HCT116 (cell line): ENCODE measurements at regions not wholly inside any gene's neighbourhood (a gene's known extent, or its start where the extent isn't known, plus 50 kb on each side); places are given as distances from the start of the nearest gene placed in this dataset.

Source experiments
- EZH2 ChIP-seq: fragments of 200-600 bp; sonication (generic); IDR thresholded peaks from 2 replicates; pipeline ENCODE4 v1.6.1; 2017; ENCODE audit warnings: antibody characterized with exemption, mixed run types
- EZH2phosphoT487 ChIP-seq: fragments of 200-600 bp; IDR thresholded peaks from 2 replicates; pipeline ENCODE4 v1.6.1; 2018; ENCODE audit warnings: antibody characterized with exemption, borderline replicate concordance
- JUND ChIP-seq: IDR thresholded peaks from 2 replicates; pipeline ENCODE4 v1.6.1; 2012
- POLR2A ChIP-seq: IDR thresholded peaks from 2 replicates; pipeline ENCODE4 v1.7.0; 2011; ENCODE audit warnings: borderline replicate concordance; ENCODE audit not compliant: insufficient read depth, insufficient read length; ENCODE audit errors: extremely low read depth
- RAD21 ChIP-seq: IDR thresholded peaks from 2 replicates; pipeline ENCODE4 v1.6.1; 2012; ENCODE audit warnings: low read depth, mild to moderate bottlenecking
- TCF7L2 ChIP-seq: IDR thresholded peaks from 2 replicates; pipeline ENCODE4 v1.7.0; 2011; ENCODE audit warnings: borderline replicate concordance, inconsistent platforms; ENCODE audit not compliant: insufficient read depth, insufficient read length; ENCODE audit errors: extremely low read depth
- TF ChIP-seq, protein P1 (sequence below), 3 experiments: fragments of 200-600 bp in 1 of 3; sonication (generic) in 1 of 3; IDR thresholded peaks in 2 of 3; conservative IDR thresholded peaks in 1 of 3; 2 replicates each; pipeline ENCODE4 v1.5.1; 2012 to 2017; ENCODE audit warnings: low read depth in 2 of 3, low read length in 2 of 3, antibody characterized with exemption in 1 of 3, borderline replicate concordance in 1 of 3, control low read depth in 1 of 3, mild to moderate bottlenecking in 1 of 3, mixed read lengths in 1 of 3, mixed run types in 1 of 3, moderate library complexity in 1 of 3; ENCODE audit not compliant: insufficient read depth in 1 of 3
- TF ChIP-seq, protein P2 (sequence below): IDR thresholded peaks from 2 replicates; pipeline ENCODE4 v1.6.1; 2012
- TF ChIP-seq, protein P3 (sequence below): IDR thresholded peaks from 2 replicates; pipeline ENCODE4 v1.6.1; 2012; ENCODE audit warnings: low read depth

GRCh38 chr16:80163339-80163738 lies 377.5 kb upstream of the DYNLRB2 start:
- TF ChIP-seq POLR2A: no peak
- TF ChIP-seq, protein P1, sequence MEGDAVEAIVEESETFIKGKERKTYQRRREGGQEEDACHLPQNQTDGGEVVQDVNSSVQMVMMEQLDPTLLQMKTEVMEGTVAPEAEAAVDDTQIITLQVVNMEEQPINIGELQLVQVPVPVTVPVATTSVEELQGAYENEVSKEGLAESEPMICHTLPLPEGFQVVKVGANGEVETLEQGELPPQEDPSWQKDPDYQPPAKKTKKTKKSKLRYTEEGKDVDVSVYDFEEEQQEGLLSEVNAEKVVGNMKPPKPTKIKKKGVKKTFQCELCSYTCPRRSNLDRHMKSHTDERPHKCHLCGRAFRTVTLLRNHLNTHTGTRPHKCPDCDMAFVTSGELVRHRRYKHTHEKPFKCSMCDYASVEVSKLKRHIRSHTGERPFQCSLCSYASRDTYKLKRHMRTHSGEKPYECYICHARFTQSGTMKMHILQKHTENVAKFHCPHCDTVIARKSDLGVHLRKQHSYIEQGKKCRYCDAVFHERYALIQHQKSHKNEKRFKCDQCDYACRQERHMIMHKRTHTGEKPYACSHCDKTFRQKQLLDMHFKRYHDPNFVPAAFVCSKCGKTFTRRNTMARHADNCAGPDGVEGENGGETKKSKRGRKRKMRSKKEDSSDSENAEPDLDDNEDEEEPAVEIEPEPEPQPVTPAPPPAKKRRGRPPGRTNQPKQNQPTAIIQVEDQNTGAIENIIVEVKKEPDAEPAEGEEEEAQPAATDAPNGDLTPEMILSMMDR (IDR thresholded peaks at IDR 0.05 in 2 of 3, conservative IDR thresholded peaks at IDR 0.05 in 1 of 3; ENCODE audit: borderline replicate concordance in 1 of 3, insufficient read depth in 1 of 3, low read depth in 2 of 3, low read length in 2 of 3): no peak
- TF ChIP-seq TCF7L2: no peak
- TF ChIP-seq RAD21: no peak
- TF ChIP-seq, protein P2, sequence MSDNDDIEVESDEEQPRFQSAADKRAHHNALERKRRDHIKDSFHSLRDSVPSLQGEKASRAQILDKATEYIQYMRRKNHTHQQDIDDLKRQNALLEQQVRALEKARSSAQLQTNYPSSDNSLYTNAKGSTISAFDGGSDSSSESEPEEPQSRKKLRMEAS: no peak
- TF ChIP-seq EZH2: no peak
- TF ChIP-seq EZH2phosphoT487: no peak
- TF ChIP-seq, protein P3, sequence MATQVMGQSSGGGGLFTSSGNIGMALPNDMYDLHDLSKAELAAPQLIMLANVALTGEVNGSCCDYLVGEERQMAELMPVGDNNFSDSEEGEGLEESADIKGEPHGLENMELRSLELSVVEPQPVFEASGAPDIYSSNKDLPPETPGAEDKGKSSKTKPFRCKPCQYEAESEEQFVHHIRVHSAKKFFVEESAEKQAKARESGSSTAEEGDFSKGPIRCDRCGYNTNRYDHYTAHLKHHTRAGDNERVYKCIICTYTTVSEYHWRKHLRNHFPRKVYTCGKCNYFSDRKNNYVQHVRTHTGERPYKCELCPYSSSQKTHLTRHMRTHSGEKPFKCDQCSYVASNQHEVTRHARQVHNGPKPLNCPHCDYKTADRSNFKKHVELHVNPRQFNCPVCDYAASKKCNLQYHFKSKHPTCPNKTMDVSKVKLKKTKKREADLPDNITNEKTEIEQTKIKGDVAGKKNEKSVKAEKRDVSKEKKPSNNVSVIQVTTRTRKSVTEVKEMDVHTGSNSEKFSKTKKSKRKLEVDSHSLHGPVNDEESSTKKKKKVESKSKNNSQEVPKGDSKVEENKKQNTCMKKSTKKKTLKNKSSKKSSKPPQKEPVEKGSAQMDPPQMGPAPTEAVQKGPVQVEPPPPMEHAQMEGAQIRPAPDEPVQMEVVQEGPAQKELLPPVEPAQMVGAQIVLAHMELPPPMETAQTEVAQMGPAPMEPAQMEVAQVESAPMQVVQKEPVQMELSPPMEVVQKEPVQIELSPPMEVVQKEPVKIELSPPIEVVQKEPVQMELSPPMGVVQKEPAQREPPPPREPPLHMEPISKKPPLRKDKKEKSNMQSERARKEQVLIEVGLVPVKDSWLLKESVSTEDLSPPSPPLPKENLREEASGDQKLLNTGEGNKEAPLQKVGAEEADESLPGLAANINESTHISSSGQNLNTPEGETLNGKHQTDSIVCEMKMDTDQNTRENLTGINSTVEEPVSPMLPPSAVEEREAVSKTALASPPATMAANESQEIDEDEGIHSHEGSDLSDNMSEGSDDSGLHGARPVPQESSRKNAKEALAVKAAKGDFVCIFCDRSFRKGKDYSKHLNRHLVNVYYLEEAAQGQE: no peak
- no peak for TF ChIP-seq JUND
